ENCODE measurements at regions not wholly inside any gene's neighbourhood (a gene's known extent, or its start where the extent isn't known, plus 50 kb on each side); places are given as distances from the start of the nearest gene placed in this dataset.

GRCh38 chr2:2540406-2540805 is 209.3 kb upstream of the MYT1L start:
- DNase-seq (ENCODE audit: low read depth) = no peak

GRCh38 chr2:2536416-2537056 is 205.5 kb upstream of the MYT1L start:
- no peak for DNase-seq (ENCODE audit: low read depth)

GRCh38 chr2:2530334-2530733 is 199.3 kb upstream of the MYT1L start:
- no peak for DNase-seq (ENCODE audit: low read depth)

GRCh38 chr2:2528846-2529245 is 197.8 kb upstream of the MYT1L start:
- no peak for DNase-seq (ENCODE audit: low read depth)

- DNase-seq (ENCODE audit: low read depth) = no peak
Observed at GRCh38 chr2:2527148-2527547, 196.1 kb upstream of the MYT1L start.

GRCh38 chr2:2524348-2524941 is 193.4 kb upstream of the MYT1L start:
- DNase-seq (ENCODE audit: low read depth) = no peak

- no peak for DNase-seq (ENCODE audit: low read depth)
Observed at GRCh38 chr2:2523461-2524347, 192.6 kb upstream of the MYT1L start.

- no peak for DNase-seq (ENCODE audit: low read depth)
Observed at GRCh38 chr2:2520401-2520811, 189.3 kb upstream of the MYT1L start.

GRCh38 chr2:2519381-2519780 is 188.3 kb upstream of the MYT1L start:
- no peak for DNase-seq (ENCODE audit: low read depth)

- no peak for DNase-seq (ENCODE audit: low read depth)
Observed at GRCh38 chr2:2517399-2517798, 186.3 kb upstream of the MYT1L start.

- DNase-seq (ENCODE audit: low read depth) = no peak
Observed at GRCh38 chr2:2516386-2516785, 185.3 kb upstream of the MYT1L start.

- no peak for DNase-seq (ENCODE audit: low read depth)
Observed at GRCh38 chr2:2512931-2513330, 181.9 kb upstream of the MYT1L start.

GRCh38 chr2:2507417-2507997 is 176.4 kb upstream of the MYT1L start:
- DNase-seq (ENCODE audit: low read depth) = no peak

- DNase-seq (ENCODE audit: low read depth) = no peak
Observed at GRCh38 chr2:2506536-2506935, 175.5 kb upstream of the MYT1L start.

- DNase-seq (ENCODE audit: low read depth) = no peak
Observed at GRCh38 chr2:2505604-2506003, 174.5 kb upstream of the MYT1L start.

- DNase-seq (ENCODE audit: low read depth) = no peak
Observed at GRCh38 chr2:2503864-2504418, 172.9 kb upstream of the MYT1L start.

GRCh38 chr2:2502201-2502549 is 171.1 kb upstream of the MYT1L start:
- DNase-seq (ENCODE audit: low read depth) = no peak

- no peak for DNase-seq (ENCODE audit: low read depth)
Observed at GRCh38 chr2:2501454-2502200, 170.6 kb upstream of the MYT1L start.

GRCh38 chr2:2495606-2496005 is 164.5 kb upstream of the MYT1L start:
- DNase-seq (ENCODE audit: low read depth) = no peak

- no peak for DNase-seq (ENCODE audit: low read depth)
Observed at GRCh38 chr2:2493496-2493895, 162.4 kb upstream of the MYT1L start.

GRCh38 chr2:2492800-2493199 is 161.7 kb upstream of the MYT1L start:
- DNase-seq (ENCODE audit: low read depth) = no peak

GRCh38 chr2:2491964-2492363 is 160.9 kb upstream of the MYT1L start:
- DNase-seq (ENCODE audit: low read depth) = no peak

Data from renal cortical epithelial cell (primary cell).